ENCODE measurements at regions not wholly inside any gene's neighbourhood (a gene's known extent, or its start where the extent isn't known, plus 50 kb on each side); places are given as distances from the start of the nearest gene placed in this dataset.

- peaks cover 0 to 24% (median 0%) of the 10 kb centered on the region in 7 donors for H3K27me3 ChIP-seq (replicated peaks in 1 of 7)
- intact Hi-C loops (cut with DNase I; ENCODE audit: low total_unique reads) = no loop called here
- H3K4me1 ChIP-seq = no peaks in the 10 kb centered on the region
- no peak for DNase-seq
- no peak overlapping the region for H3K4me3 ChIP-seq
- no peaks in the 10 kb centered on the region for H3K9me3 ChIP-seq
- TF ChIP-seq, protein P1, sequence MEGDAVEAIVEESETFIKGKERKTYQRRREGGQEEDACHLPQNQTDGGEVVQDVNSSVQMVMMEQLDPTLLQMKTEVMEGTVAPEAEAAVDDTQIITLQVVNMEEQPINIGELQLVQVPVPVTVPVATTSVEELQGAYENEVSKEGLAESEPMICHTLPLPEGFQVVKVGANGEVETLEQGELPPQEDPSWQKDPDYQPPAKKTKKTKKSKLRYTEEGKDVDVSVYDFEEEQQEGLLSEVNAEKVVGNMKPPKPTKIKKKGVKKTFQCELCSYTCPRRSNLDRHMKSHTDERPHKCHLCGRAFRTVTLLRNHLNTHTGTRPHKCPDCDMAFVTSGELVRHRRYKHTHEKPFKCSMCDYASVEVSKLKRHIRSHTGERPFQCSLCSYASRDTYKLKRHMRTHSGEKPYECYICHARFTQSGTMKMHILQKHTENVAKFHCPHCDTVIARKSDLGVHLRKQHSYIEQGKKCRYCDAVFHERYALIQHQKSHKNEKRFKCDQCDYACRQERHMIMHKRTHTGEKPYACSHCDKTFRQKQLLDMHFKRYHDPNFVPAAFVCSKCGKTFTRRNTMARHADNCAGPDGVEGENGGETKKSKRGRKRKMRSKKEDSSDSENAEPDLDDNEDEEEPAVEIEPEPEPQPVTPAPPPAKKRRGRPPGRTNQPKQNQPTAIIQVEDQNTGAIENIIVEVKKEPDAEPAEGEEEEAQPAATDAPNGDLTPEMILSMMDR (IDR thresholded peaks at IDR 0.05 in 8 of 11, conservative IDR thresholded peaks at IDR 0.05 in 3 of 11) = no peak
- TF ChIP-seq POLR2A (IDR thresholded peaks at IDR 0.05) = no peak
- no peak for TF ChIP-seq POLR2AphosphoS5 (IDR thresholded peaks at IDR 0.05)
- H3K36me3 ChIP-seq = no peaks in the 10 kb centered on the region
- H3K27ac ChIP-seq = no peak overlapping the region
- 80 to 87% (median 85%) methylated on average over 18 of the region's 18 CpGs for WGBS, 5 donors
Observed at GRCh38 chr22:19636696-19637407, 77.5 kb upstream of the SEPTIN5 start.

- Histone ChIP-seq H3K9me3 (no peaks in the 10 kb centered on the region), H3K4me1 (no peaks in the 10 kb centered on the region), H3K4me3 (no peak overlapping the region), H3K27me3 (replicated peaks in 1 of 7) (peaks cover 0 to 22% (median 0%) of the 10 kb centered on the region in 7 donors), H3K27ac (no peak overlapping the region), H3K36me3 (no peaks in the 10 kb centered on the region)
- intact Hi-C loops (cut with DNase I; ENCODE audit: low total_unique reads) = no loop called here
- no peak for DNase-seq
- TF ChIP-seq POLR2A (IDR thresholded peaks at IDR 0.05) = no peak
- TF ChIP-seq POLR2AphosphoS5 (IDR thresholded peaks at IDR 0.05) = no peak
- TF ChIP-seq, protein P1 (IDR thresholded peaks at IDR 0.05 in 8 of 11, conservative IDR thresholded peaks at IDR 0.05 in 3 of 11) = no peak
- 76 to 80% (median 77%) methylated on average over 15 of the region's 15 CpGs for WGBS, 5 donors
Observed at GRCh38 chr22:19637408-19638281, 76.7 kb upstream of the SEPTIN5 start.

- no peaks in the 10 kb centered on the region for H3K9me3 ChIP-seq
- WGBS, 5 donors = 82 to 93% (median 86%) methylated on average over 8 of the region's 8 CpGs
- intact Hi-C loops (cut with DNase I; ENCODE audit: low total_unique reads) = no loop called here
- H3K27me3 ChIP-seq (replicated peaks in 1 of 7) = peaks cover 0 to 28% (median 0%) of the 10 kb centered on the region in 7 donors
- no peak overlapping the region for H3K27ac ChIP-seq
- H3K36me3 ChIP-seq = no peaks in the 10 kb centered on the region
- peaks cover 0 to under 1% (median 0%) of the 10 kb centered on the region in 6 donors for H3K4me1 ChIP-seq
- no peak for TF ChIP-seq POLR2A (IDR thresholded peaks at IDR 0.05)
- TF ChIP-seq, protein P1 (IDR thresholded peaks at IDR 0.05 in 8 of 11, conservative IDR thresholded peaks at IDR 0.05 in 3 of 11) = no peak
- TF ChIP-seq POLR2AphosphoS5 (IDR thresholded peaks at IDR 0.05) = no peak
- no peak overlapping the region for H3K4me3 ChIP-seq
- DNase-seq = no peak
Observed at GRCh38 chr22:19638282-19639015, 75.9 kb upstream of the SEPTIN5 start.
